GM19351 (cell line): ENCODE measurements at regions not wholly inside any gene's neighbourhood (a gene's known extent, or its start where the extent isn't known, plus 50 kb on each side); places are given as distances from the start of the nearest gene placed in this dataset.

Experiments used
- ATAC-seq: cut with Tn5 transposase; IDR thresholded peaks from one replicate; pipeline ENCODE4 v1.9.1; 2021; ENCODE audit warnings: mild to moderate bottlenecking, moderate library complexity; ENCODE audit not compliant: unreplicated experiment

- no peak for ATAC-seq
Measured at GRCh38 chr5:67401172-67401571, 204.6 kb upstream of the CD180 start.

GRCh38 chr5:67400752-67401151 is 204.2 kb upstream of the CD180 start:
- no peak for ATAC-seq

- ATAC-seq: no peak
Measured at GRCh38 chr5:67395790-67396418, 199.3 kb upstream of the CD180 start.

- ATAC-seq: no peak
Measured at GRCh38 chr5:67393211-67393610, 196.6 kb upstream of the CD180 start.

- no peak for ATAC-seq
Measured at GRCh38 chr5:67390935-67391334, 194.3 kb upstream of the CD180 start.

GRCh38 chr5:67383451-67383850 is 186.9 kb upstream of the CD180 start:
- ATAC-seq: no peak

- ATAC-seq: no peak
Measured at GRCh38 chr5:67381236-67381880, 184.8 kb upstream of the CD180 start.

- no peak for ATAC-seq
Measured at GRCh38 chr5:67380431-67380830, 183.8 kb upstream of the CD180 start.

- no peak for ATAC-seq
Measured at GRCh38 chr5:67379753-67380152, 183.2 kb upstream of the CD180 start.

GRCh38 chr5:67378256-67378655 is 181.7 kb upstream of the CD180 start:
- ATAC-seq: no peak

- no peak for ATAC-seq
Measured at GRCh38 chr5:67377631-67378030, 181.0 kb upstream of the CD180 start.

- ATAC-seq: no peak
Measured at GRCh38 chr5:67375606-67376005, 179.0 kb upstream of the CD180 start.

GRCh38 chr5:67374378-67374777 is 177.8 kb upstream of the CD180 start:
- ATAC-seq: no peak

- ATAC-seq: no peak
Measured at GRCh38 chr5:67373518-67373917, 176.9 kb upstream of the CD180 start.

- no peak for ATAC-seq
Measured at GRCh38 chr5:67372887-67373286, 176.3 kb upstream of the CD180 start.

GRCh38 chr5:67371924-67372323 is 175.3 kb upstream of the CD180 start:
- ATAC-seq: no peak

GRCh38 chr5:67366691-67367395 is 170.2 kb upstream of the CD180 start:
- no peak for ATAC-seq

GRCh38 chr5:67366276-67366675 is 169.7 kb upstream of the CD180 start:
- no peak for ATAC-seq

- no peak for ATAC-seq
Measured at GRCh38 chr5:67364381-67364970, 167.9 kb upstream of the CD180 start.

GRCh38 chr5:67363963-67364362 is 167.4 kb upstream of the CD180 start:
- ATAC-seq: no peak

GRCh38 chr5:67363180-67363709 is 166.6 kb upstream of the CD180 start:
- no peak for ATAC-seq
